Erythroblast (primary cell): ENCODE measurements at regions not wholly inside any gene's neighbourhood (a gene's known extent, or its start where the extent isn't known, plus 50 kb on each side); places are given as distances from the start of the nearest gene placed in this dataset.

Experiments
- DNase-seq, 2 experiments: peaks; one replicate each; lab custom pipeline; 2025; lab: John Stamatoyannopoulos, UW
- GATA1 ChIP-seq: IDR thresholded peaks from 2 replicates; pipeline ENCODE4 v1.6.1; 2011; ENCODE audit warnings: low read depth, mild to moderate bottlenecking, control low read depth, low read length, moderate library complexity
- POLR2A ChIP-seq: IDR thresholded peaks from 2 replicates; pipeline ENCODE4 v1.6.1; 2011; ENCODE audit warnings: mild to moderate bottlenecking, low read length

GRCh38 chr3:188071636-188072035 lies 82.3 kb upstream of the LPP start:
- no peak for TF ChIP-seq GATA1
- TF ChIP-seq POLR2A, result no peak
- DNase-seq, result no peak

GRCh38 chr3:188076176-188076575 lies 77.8 kb upstream of the LPP start:
- no peak for DNase-seq
- no peak for TF ChIP-seq POLR2A
- no peak for TF ChIP-seq GATA1

GRCh38 chr3:188077160-188077799 lies 76.7 kb upstream of the LPP start:
- no peak for DNase-seq
- TF ChIP-seq POLR2A (no peak), GATA1 (no peak)

- TF ChIP-seq POLR2A (no peak), GATA1 (no peak)
- DNase-seq, result no peak
Observed at GRCh38 chr3:188080091-188080490, 73.9 kb upstream of the LPP start.

- no peak for TF ChIP-seq GATA1
- TF ChIP-seq POLR2A, result no peak
Observed at GRCh38 chr3:188082031-188082430, 71.9 kb upstream of the LPP start.

GRCh38 chr3:188082450-188082849 lies 71.5 kb upstream of the LPP start:
- TF ChIP-seq GATA1 (no peak), POLR2A (no peak)
- no peak for DNase-seq

More at GRCh38 chr3:188082031-188082430, 71.9 kb upstream of the LPP start:
- DNase-seq, result no peak

- no peak for DNase-seq
- TF ChIP-seq POLR2A, result no peak
- TF ChIP-seq GATA1, result no peak
Observed at GRCh38 chr3:188083011-188083410, 70.9 kb upstream of the LPP start.

- no peak for DNase-seq
- TF ChIP-seq GATA1 (no peak), POLR2A (no peak)
Observed at GRCh38 chr3:188084752-188085583, 69.0 kb upstream of the LPP start.

- no peak for TF ChIP-seq POLR2A
- no peak for TF ChIP-seq GATA1
- no peak for DNase-seq
Observed at GRCh38 chr3:188085584-188086560, 68.1 kb upstream of the LPP start.

GRCh38 chr3:188088948-188089685 lies 64.8 kb upstream of the LPP start:
- no peak for DNase-seq
- no peak for TF ChIP-seq GATA1

- no peak for DNase-seq
- TF ChIP-seq POLR2A (no peak), GATA1 (no peak)
Observed at GRCh38 chr3:188090620-188091309, 63.2 kb upstream of the LPP start.

GRCh38 chr3:188091746-188092145 lies 62.2 kb upstream of the LPP start:
- TF ChIP-seq GATA1, result no peak
- TF ChIP-seq POLR2A, result no peak
- no peak for DNase-seq

GRCh38 chr3:188092648-188093047 lies 61.3 kb upstream of the LPP start:
- TF ChIP-seq GATA1 (no peak), POLR2A (no peak)
- no peak for DNase-seq
